ENCODE measurements at regions not wholly inside any gene's neighbourhood (a gene's known extent, or its start where the extent isn't known, plus 50 kb on each side); places are given as distances from the start of the nearest gene placed in this dataset.

DNA sequence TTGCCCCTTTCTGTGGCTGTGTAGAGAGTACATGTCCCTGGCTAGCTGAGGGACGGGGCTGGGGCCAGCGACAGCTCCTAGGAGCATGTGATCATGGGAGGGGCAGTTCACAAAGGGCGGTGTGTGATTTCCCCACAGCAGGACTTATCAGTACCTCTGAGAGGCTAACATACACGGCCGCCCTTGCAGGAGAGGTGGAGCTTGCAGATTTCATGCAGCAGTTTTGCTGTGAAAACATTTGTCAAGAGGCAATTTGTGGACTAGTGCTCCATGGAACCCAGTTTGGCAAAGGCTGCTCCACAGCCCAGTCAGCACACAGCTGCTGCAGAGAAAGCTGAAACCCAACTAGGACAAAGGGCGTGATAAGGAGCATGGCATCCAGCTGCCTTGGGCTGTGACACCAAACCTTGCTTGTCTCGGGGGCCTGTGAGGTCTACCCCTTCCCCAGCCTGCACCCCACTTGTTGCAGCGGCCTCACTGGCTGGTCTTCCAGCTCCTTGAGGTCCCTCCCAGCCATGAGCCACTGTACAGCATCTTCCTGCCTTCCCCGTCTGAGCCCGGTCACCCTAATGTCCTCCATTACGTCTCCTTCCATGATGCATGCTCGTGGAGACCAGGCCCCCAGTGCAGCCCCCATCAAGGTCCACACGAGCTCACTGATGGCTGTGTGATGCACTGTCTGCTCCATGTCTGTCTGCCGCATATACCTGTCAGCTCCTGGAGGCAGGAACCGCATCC is 121.4 kb upstream of the HDAC4 start:
- DNase-seq, result no peak

DNA sequence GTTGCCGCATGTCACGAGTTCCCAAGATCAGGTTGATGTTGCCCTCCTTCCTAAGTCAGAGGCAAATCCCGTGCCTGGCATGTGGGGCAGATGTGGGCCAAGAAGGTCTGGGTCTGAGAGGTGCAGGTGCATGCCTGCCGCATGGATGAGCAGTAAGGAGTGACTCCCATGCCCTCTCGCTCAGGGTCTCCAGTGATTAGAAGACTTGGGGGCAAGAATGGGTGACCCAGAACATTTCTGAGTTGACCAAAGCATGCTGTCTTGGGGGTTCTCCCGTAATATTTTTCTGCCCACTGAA is 120.6 kb upstream of the HDAC4 start:
- DNase-seq, result no peak

DNA sequence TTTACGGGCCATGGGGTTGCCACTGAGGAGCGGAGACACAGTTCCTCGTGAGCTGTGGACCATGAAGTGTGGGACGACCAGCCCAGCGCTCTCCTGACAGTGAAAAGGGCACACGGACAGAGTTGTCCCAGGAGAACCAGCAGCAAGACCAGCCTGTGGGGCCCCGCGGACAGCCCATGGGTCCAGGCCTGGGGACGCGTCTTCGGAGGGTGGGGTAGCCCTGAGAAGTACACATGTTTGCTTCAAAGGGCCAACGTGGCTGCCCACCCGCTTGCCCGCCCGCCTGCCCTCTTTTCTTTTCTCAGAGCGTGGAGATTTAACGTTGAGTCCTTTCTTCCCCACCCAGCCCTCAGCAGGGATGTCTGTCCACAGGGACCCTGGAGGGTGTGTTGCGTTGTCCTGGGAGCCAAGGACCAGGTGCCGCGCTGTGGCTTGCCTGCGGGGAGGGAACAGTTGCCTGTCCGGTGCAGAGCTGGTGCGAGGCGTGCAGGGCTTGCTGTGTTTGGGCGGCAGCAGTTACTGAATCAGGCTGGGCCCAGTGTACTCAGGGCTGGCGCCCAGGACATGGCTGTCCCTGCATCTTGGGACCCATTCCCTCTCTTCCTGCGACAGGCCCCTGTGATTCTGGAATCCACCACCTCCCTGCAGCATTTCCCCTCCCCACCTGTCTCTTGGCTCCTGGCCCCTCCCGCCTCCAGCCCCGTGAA is 120.1 kb upstream of the HDAC4 start:
- no peak for DNase-seq

DNA sequence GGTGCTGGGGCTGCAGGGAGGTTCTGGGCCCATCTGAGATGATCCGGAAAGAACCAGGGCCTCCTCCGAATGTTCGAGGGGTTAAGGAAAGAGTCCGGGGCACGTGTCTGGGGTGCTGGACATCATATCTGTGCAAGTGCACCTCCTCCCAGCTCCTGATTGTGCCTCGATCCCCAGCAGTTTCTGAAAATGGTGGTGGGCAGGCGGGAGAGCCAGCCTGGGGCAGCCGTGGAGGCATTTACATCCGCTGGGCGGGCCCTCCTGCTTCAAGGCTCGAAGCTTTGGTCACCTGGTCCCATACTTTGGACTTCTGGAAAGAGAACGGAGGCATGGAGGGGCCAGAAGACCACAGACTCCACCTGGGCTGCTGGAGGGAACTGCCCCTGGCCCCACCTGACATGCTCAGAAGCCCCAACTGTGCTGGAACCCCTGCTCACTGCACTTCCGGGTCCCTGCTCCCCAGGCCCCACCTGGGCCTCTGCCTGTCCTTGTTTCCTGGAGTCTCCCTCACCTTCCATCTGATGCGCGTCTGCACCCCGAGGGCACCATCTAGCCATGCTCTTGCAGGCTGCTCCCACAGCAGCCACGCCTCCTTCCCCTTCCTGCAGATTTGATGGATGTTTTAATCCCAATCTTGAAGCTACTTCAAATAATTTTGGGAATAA is 119.2 kb upstream of the HDAC4 start:
- no peak for DNase-seq

- no peak for DNase-seq
These were observed 118.5 kb upstream of the HDAC4 start for GRCh38 chr2:239519089-239519920.

- no peak for DNase-seq
These were observed 117.7 kb upstream of the HDAC4 start for GRCh38 chr2:239518286-239519088.

DNA sequence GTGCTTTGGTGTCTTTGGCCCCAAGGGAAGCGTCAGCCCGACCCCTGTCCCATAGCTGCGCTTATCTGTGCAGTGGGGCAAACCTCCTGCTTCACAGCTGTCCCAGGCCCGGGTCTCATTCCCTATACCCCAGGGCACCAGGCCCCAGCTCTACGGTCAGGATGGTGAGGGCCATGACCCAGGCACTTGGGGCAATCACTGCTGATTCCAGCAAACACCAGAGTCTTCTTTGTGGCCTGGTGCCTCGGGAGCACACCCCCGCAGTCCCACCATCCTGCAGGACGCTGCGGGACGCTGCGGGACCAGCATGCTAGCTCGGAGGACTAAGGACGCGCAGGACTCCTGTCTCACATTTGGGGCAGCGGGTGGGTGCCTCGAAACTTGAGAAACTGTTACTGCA is 116.9 kb upstream of the HDAC4 start:
- DNase-seq, result no peak

DNA sequence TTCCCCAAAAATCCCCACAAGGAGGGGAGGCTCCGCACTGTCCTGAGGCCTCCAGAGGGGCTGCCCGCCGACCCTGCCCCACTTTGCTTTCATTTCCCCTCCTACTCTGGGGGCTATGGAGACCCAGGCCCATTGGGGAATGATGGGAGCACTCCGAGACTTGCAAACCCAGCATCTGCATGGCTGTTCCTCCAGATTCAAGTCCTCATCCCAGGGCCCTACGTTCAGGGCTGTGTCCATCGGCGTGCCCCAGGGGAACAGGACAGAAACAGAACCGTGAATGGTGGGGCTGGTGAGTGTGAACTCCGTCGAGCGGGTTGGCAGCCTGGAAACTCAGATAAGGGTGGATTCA is 116.1 kb upstream of the HDAC4 start:
- no peak for DNase-seq

DNA sequence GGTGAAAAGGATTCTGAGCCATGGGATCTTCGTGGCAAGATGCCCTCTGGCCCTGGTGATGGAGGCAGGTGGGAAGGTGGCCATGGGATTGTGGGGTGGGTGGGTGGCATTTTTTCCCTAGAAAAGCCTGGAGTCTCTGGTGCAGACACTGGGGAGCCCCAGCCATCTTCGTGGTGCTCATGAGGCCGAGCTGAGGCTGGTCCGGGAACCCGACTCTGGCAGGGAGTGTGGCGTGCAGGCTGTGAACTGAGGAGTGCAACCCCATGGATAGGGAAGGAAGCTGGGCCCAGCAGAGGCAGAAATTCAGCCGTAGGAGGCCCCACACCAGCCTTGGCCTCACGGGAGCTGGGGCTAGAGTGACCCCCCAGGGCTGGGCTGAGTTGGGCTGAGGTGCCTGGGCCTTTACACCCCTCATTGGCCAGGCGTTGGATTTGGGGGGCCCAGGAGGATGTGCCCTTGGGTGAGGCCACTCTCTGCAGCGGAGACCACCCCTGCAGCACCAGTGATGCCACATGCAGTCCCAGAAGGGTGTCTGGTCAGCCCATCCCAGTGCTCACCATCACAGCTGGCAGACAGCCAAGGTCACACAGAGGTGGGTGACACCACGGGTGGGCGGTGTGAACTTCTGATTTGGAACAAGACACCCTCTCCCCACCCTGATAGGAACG is 115.6 kb upstream of the HDAC4 start:
- DNase-seq, result no peak

GRCh38 chr2:239514754-239515530 is 114.1 kb upstream of the HDAC4 start:
- DNase-seq, result no peak

- no peak for DNase-seq
These were observed 111.2 kb upstream of the HDAC4 start for GRCh38 chr2:239512054-239512453.

DNA sequence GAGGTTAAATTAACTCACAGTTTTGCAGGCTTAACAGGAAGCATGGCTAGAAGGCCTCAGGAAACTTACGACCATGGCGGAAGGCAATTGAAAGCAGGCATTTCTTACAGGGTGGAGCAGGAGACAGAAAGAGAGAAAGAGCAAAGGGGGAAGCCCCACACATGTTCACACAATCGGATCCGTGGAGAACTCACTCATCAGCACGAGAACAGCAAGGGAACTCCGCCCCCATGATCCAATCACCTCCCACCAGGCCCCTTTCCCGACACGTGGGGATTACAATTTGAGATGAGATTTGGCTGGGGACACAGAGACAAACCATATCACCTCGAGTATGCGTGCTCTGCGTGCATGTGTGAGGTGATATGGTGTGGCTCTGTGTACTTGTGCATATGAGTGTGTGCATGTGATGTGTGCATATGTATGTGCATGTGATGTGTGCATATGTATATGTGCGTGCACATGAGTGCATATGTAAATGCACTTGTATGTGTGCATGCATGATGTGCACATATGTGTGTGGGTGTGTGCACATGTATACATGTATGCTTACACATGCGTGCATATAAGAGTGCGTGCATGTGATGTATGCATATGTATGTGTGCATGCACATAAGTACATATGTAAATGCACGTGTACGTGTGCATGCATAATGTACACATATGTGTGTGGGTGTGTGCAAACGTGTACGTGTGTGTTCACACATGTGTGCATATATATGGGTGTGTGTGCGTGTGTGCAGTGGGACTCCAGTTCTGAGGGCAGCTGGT is 108.7 kb upstream of the HDAC4 start:
- no peak for DNase-seq

GRCh38 chr2:239508261-239508660 is 107.4 kb upstream of the HDAC4 start:
- DNase-seq, result no peak

- DNase-seq, result no peak
These were observed 106.9 kb upstream of the HDAC4 start for GRCh38 chr2:239507576-239508258.

DNA sequence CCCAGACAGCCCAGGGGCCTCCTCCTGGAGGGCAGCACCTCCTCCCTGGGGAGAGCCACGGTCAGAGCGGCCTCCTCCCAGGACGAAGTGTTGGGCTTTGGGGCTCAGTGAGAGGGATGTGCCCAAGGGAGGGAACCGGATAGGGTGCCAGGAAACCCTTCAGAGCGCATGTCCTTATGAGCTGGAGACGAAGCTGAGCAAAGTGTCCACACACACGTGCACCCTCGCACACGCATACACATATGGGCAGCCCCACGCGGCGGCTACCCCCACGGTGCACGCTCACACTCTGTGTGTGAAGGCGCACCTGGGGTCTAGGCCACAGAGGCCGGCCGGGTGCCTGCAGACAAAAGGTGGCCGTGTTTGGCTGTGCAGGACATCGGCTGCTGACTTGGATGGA is 106.1 kb upstream of the HDAC4 start:
- DNase-seq, result no peak

- no peak for DNase-seq
These were observed 105.5 kb upstream of the HDAC4 start for GRCh38 chr2:239506101-239506857.

- no peak for DNase-seq
These were observed 103.9 kb upstream of the HDAC4 start for GRCh38 chr2:239504643-239505235.

- no peak for DNase-seq
These were observed 101.8 kb upstream of the HDAC4 start for GRCh38 chr2:239502430-239503186.
